RCC 7860 (cell line): ENCODE measurements at regions not wholly inside any gene's neighbourhood (a gene's known extent, or its start where the extent isn't known, plus 50 kb on each side); places are given as distances from the start of the nearest gene placed in this dataset.
"Not testable (repeated sequence)": the region's sequence is repeated elsewhere in the genome, so short reads cannot be mapped to it uniquely, and the experiment has no call there.

Experiments used
- DNase-seq: peaks from one replicate; pipeline ENCODE4 v3.0.0-alpha.2; 2015; ENCODE audit warnings: low spot score
- FAIRE-seq: peaks from 2 replicates; lab custom pipeline; 2012; peaks lifted over from hg19 to GRCh38; lab: Jason Lieb, UNC

GRCh38 chr16:9666834-9667480 is 515.3 kb downstream of the GRIN2A start:
- FAIRE-seq, result no peak

GRCh38 chr16:9670033-9670432 is 512.2 kb downstream of the GRIN2A start:
- DNase-seq (no peak), FAIRE-seq (no peak)

More at GRCh38 chr16:9666834-9667480, 515.3 kb downstream of the GRIN2A start:
- DNase-seq, result no peak

GRCh38 chr16:9670616-9671015 is 511.6 kb downstream of the GRIN2A start:
- not testable (repeated sequence) for DNase-seq, FAIRE-seq

- not testable (repeated sequence) for DNase-seq
These were observed 505.5 kb downstream of the GRIN2A start for GRCh38 chr16:9676560-9677300.

GRCh38 chr16:9677301-9677653 is 505.0 kb downstream of the GRIN2A start:
- DNase-seq, result no peak

More at GRCh38 chr16:9676560-9677300, 505.5 kb downstream of the GRIN2A start:
- FAIRE-seq, result not testable (repeated sequence)

GRCh38 chr16:9679213-9679767 is 502.9 kb downstream of the GRIN2A start:
- DNase-seq, result no peak

More at GRCh38 chr16:9677301-9677653, 505.0 kb downstream of the GRIN2A start:
- no peak for FAIRE-seq

GRCh38 chr16:9680019-9680655 is 502.1 kb downstream of the GRIN2A start:
- FAIRE-seq, result no peak
- DNase-seq, result no peak

More at GRCh38 chr16:9679213-9679767, 502.9 kb downstream of the GRIN2A start:
- no peak for FAIRE-seq

GRCh38 chr16:9680968-9681367 is 501.3 kb downstream of the GRIN2A start:
- DNase-seq, result no peak
- FAIRE-seq, result no peak

- no peak for FAIRE-seq
- DNase-seq, result no peak
These were observed 500.7 kb downstream of the GRIN2A start for GRCh38 chr16:9681508-9681907.

GRCh38 chr16:9682320-9682719 is 499.9 kb downstream of the GRIN2A start:
- no peak for DNase-seq
- no peak for FAIRE-seq

GRCh38 chr16:9683677-9684076 is 498.6 kb downstream of the GRIN2A start:
- no peak for DNase-seq
- no peak for FAIRE-seq

- FAIRE-seq, result no peak
- DNase-seq, result no peak
These were observed 494.4 kb downstream of the GRIN2A start for GRCh38 chr16:9687737-9688319.

GRCh38 chr16:9689597-9689996 is 492.6 kb downstream of the GRIN2A start:
- no peak for DNase-seq
- no peak for FAIRE-seq

- FAIRE-seq (no peak), DNase-seq (no peak)
These were observed 487.1 kb downstream of the GRIN2A start for GRCh38 chr16:9695152-9695551.
